ENCODE measurements at regions not wholly inside any gene's neighbourhood (a gene's known extent, or its start where the extent isn't known, plus 50 kb on each side); places are given as distances from the start of the nearest gene placed in this dataset.
"Not testable (repeated sequence)": the region's sequence is repeated elsewhere in the genome, so short reads cannot be mapped to it uniquely, and the experiment has no call there.

GRCh38 chr3:10707400-10708215, 108.4 kb upstream of the SLC6A11 start:
- no peak for DNase-seq

DNA sequence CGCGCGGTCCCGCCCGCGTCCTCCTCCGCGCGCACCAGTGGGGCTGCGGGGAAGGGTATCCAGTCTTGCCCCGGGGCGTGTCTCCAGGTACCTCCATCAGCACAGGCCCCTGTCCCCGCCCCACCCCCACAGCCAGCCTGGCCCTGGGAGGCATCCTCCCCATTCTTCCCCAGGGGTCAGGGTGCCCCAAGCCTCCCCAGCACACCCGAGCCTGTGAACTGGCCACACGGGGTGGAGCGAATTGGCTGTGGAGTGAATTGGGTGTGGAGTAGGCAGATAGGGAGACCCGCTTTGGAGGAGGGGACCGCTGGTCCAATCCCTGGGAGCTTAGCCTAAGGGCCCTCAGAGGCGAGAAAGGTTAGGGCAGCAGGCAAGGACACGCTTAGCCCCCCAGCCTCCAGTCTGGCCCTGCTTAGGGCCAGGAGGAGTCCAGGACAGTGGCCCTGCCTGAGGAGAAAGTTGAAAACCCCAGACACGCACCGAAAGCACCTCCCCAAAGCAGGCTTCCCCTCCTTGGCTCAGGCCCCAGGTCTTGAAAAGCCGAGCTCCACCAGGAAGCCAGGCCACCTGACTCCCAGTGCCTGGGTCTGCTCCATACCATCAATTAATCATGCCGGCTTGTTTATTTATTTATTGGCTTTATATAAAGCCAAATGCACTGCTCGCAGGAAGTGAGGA, 107.7 kb upstream of the SLC6A11 start:
- DNase-seq: no peak

DNA sequence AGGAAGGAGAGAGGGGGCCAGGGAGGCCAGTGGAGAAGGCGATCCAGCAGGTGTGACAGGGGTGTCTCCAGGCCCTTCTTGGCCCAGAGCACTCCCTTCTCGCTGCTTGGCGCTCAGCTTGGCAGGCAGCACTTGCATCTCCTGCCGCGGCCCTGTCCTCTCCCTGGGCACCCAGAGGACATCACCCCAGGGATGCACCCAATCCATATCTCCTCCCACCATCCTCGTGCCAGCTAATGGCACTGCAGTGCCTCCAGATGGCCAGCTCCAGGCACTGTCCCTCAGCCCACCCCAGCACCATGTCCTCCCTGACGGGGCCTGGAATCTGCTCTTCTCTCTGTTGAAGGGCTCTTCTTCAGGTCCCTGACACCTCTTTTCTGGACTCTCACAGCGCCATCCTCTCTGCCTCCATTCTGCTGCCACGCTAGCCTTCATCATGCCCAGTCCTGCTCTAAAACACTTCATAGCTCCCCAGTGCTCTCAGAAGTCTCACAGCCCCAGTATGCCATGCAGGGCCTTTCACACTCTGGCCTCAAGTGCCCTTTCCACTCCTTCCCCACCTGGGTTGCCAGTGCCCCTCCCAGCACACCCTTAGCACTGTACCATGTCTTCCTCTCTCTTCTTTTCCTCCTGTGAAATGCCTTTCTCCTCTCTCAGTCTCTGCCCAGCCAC, 106.8 kb upstream of the SLC6A11 start:
- no peak for DNase-seq

DNA sequence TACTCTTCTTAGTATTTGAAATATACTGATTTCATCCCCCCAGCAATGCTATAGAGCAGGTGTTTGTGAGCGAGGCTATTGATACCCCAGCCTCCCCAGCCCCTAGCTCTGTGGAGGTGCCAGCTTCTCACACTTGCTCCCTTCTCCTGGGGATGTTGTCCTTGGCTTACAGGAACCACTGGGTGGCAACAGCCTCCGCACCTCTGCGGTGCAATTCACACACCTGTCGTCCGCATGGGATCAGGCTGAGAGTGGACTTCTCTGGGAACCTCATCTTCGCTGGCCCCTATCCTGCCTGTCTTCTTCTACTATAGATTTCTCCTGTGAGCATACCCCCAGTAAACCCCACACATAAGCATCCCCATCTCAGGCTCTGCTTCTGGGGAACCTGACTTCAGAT, 103.9 kb upstream of the SLC6A11 start:
- no peak for DNase-seq

DNA sequence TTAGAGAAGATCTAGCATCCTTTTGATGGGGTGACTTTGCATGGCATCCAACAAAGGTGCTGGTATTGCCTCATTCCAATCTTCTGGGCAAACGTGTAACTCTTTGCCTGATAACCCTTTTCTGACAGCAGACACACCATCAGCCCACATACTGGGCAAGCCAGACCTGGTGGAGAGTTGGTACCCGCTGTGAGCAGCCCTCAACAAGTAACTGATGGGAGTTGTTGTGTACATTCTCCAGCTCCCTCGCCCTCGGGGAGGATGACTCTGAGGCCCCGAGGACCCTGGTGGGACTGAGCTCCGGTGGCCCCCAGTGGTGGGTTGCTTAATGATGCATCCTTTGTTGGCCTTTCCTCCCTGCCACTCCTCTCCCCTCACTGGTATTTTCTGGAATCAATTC, 102.4 kb upstream of the SLC6A11 start:
- no peak for DNase-seq

- DNase-seq: no peak
Measured at GRCh38 chr3:10715886-10716285, 100.1 kb upstream of the SLC6A11 start.

GRCh38 chr3:10716964-10717363, 99.1 kb upstream of the SLC6A11 start:
- no peak for DNase-seq

DNA sequence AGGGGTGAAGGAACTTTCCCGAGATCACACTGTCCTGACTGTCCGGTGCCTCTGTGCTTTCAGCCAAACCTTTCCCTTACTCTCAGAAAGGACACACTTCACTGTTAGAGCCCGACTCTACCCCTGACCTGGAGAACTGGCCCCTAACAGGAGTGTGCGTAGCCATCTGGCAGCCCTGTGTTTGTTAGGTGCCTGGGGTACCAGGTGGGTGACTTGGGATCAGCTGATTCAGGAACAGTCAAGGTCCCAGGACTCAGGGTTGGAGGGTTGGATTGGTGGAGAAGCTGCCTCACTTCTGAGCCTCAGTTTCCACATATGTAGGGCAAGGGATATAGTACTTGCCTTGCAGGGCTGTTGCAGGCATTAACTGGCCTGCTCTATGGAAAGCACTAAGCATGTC, 98.3 kb upstream of the SLC6A11 start:
- DNase-seq: no peak

GRCh38 chr3:10721101-10721500, 94.9 kb upstream of the SLC6A11 start:
- no peak for DNase-seq

GRCh38 chr3:10722911-10723310, 93.1 kb upstream of the SLC6A11 start:
- no peak for DNase-seq

- no peak for DNase-seq
Measured at GRCh38 chr3:10723991-10724390, 92.0 kb upstream of the SLC6A11 start.

DNA sequence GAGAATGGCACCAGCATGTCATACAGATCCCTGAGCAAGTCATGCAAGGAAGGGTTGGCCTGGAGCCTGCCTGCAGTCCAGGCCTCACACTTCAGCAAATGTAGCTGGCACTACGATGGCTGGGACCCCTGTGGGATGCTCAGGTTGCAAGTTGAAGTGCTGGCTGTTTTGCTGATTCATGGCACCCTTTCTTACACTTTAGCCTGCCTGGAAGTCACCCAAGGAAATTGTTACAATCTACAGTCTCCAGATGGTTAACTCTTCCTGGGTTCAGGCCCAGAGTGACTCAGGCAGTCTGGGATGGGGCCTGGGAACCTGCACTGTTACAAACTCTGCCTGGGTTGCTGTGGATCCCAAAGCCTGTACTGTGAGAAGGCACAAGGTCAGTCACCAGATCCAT, 91.0 kb upstream of the SLC6A11 start:
- DNase-seq: no peak

DNA sequence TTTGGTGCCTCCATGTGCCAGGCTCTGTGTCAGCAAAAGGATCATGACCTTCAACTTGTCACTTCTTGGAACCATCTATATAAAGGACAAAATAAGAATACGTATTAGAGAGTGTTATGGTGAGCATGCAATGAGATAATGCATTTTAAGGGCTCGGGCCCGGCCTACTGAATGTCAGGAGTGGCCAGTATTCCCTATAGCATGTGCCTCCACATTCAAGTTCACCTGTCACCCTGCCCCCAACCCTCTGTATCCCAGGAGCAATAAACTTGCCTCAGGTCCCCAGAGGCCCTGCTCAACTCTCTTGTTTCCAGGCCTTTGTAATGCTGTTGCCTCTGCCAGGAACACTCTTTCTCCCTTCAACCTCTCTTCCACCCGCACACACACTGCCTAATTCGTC, 90.2 kb upstream of the SLC6A11 start:
- no peak for DNase-seq

DNA sequence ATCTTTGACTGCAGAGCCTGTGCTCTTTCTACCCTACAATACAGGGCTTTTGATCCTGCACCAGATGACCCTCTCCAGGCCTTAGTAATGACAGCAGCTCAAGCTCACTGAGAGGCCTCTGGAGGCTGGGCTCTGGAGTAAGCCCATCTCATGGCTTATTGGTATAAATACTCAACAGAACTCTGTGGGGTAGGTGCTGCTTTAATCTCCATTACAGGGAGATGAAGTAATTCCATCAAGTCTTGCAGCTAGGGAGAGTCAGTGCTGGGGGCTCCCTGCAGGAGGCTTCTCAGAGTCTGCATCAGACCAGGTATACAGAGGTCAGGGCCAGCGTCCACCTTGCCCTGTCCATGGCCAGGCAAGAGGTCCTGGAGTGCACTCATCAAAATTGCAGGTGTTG, 89.2 kb upstream of the SLC6A11 start:
- DNase-seq: no peak

DNA sequence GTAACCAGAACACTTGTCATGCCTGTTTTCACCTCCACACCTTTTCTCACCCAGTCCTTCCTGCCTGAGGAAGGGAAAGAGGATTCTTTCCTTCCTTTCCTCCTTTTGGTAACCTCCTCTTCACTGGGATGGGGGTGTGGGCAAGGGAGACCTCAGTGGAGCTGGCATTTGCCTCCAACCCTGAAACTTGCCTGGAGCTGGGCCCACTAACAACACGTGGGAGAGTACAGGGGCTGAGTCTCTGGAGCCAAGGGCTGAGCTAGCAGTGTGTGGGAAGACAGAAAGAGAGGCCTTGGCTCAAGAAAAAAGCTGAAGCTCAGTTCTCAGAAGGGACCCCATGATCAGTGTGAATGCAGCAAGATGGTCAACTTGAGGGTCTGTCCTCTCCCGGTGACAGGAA, 86.6 kb upstream of the SLC6A11 start:
- no peak for DNase-seq

- no peak for DNase-seq
Measured at GRCh38 chr3:10732292-10732691, 83.7 kb upstream of the SLC6A11 start.

DNA sequence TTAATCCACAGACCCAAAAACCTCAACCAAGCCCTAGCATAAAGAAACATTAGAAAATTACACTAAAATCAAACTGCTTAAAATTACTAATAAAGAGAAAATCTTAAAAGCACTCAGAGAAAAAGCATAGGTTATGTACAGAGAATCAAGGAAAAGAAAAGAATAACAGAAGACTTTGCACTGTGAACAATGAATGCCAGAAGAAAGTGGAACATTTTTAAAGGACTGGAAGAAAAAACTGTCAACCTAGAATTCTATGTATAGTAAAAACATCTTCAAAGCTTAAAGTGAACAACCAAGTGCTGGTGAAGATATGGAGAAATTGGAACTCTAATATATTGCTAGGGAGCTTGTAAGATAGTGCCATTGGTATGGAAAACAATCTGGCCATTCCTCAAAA, 82.7 kb upstream of the SLC6A11 start:
- no peak for DNase-seq

DNA sequence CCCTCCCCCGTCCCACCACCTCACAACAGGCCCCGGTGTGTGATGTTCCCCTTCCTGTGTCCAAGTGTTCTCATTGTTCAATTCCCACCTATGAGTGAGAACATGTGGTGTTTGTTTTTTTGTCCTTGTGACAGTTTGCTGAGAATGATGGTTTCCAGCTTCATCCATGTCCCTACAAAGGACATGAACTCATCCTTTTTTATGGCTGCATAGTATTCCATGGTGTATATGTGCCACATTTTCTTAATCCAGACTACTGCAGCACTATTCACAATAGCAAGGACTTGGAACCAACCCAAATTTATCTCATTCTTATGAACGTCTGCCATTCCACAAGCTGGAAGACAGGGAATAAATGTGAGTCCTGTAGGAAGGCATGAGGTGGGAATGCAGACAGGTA, 79.6 kb upstream of the SLC6A11 start:
- DNase-seq: not testable (repeated sequence)

GRCh38 chr3:10737785-10738184, 78.2 kb upstream of the SLC6A11 start:
- DNase-seq: no peak

GRCh38 chr3:10738688-10739372, 77.2 kb upstream of the SLC6A11 start:
- peak; percentile 46 for DNase-seq

GRCh38 chr3:10740954-10741353, 75.1 kb upstream of the SLC6A11 start:
- DNase-seq: no peak

GRCh38 chr3:10741891-10742671, 73.9 kb upstream of the SLC6A11 start:
- DNase-seq: no peak
